Right kidney (tissue), 1 donor: ENCODE measurements at regions not wholly inside any gene's neighbourhood (a gene's known extent, or its start where the extent isn't known, plus 50 kb on each side); places are given as distances from the start of the nearest gene placed in this dataset.

Source experiments
- DNase-seq: peaks from one replicate; pipeline ENCODE4 v3.0.0-alpha.2; 2016

- DNase-seq, result no peak
Measured at GRCh38 chr1:59218521-59219236, 78.2 kb upstream of the FGGY start.

GRCh38 chr1:59219916-59220315, 77.0 kb upstream of the FGGY start:
- DNase-seq, result no peak

- no peak for DNase-seq
Measured at GRCh38 chr1:59220356-59220755, 76.5 kb upstream of the FGGY start.

- DNase-seq, result no peak
Measured at GRCh38 chr1:59223198-59223597, 73.7 kb upstream of the FGGY start.

- no peak for DNase-seq
Measured at GRCh38 chr1:59223989-59224634, 72.8 kb upstream of the FGGY start.

- no peak for DNase-seq
Measured at GRCh38 chr1:59225594-59226316, 71.1 kb upstream of the FGGY start.

- DNase-seq, result no peak
Measured at GRCh38 chr1:59229138-59229537, 67.8 kb upstream of the FGGY start.

- DNase-seq, result no peak
Measured at GRCh38 chr1:59230622-59231021, 66.3 kb upstream of the FGGY start.

GRCh38 chr1:59232216-59232615, 64.7 kb upstream of the FGGY start:
- DNase-seq, result no peak

GRCh38 chr1:59233444-59233843, 63.5 kb upstream of the FGGY start:
- DNase-seq, result no peak

GRCh38 chr1:59236721-59237545, 60.0 kb upstream of the FGGY start:
- DNase-seq, result no peak

- no peak for DNase-seq
Measured at GRCh38 chr1:59237900-59238299, 59.0 kb upstream of the FGGY start.

- DNase-seq, result no peak
Measured at GRCh38 chr1:59238333-59238934, 58.5 kb upstream of the FGGY start.

- no peak for DNase-seq
Measured at GRCh38 chr1:59238993-59239392, 57.9 kb upstream of the FGGY start.

GRCh38 chr1:59241909-59242308, 55.0 kb upstream of the FGGY start:
- no peak for DNase-seq

- DNase-seq, result no peak
Measured at GRCh38 chr1:59242370-59242769, 54.5 kb upstream of the FGGY start.

- no peak for DNase-seq
Measured at GRCh38 chr1:59243550-59243949, 53.3 kb upstream of the FGGY start.

GRCh38 chr1:59243978-59244377, 52.9 kb upstream of the FGGY start:
- no peak for DNase-seq

GRCh38 chr1:59244891-59245290, 52.0 kb upstream of the FGGY start:
- DNase-seq, result no peak
